Kidney tubule cell (primary cell): ENCODE measurements at regions not wholly inside any gene's neighbourhood (a gene's known extent, or its start where the extent isn't known, plus 50 kb on each side); places are given as distances from the start of the nearest gene placed in this dataset.
"Not testable (repeated sequence)": the region's sequence is repeated elsewhere in the genome, so short reads cannot be mapped to it uniquely, and the experiment has no call there.

ENCODE experiments used
- DNase-seq: peaks from one replicate; pipeline ENCODE4 v3.0.0-alpha.2; 2018; ENCODE audit warnings: low spot score

DNA sequence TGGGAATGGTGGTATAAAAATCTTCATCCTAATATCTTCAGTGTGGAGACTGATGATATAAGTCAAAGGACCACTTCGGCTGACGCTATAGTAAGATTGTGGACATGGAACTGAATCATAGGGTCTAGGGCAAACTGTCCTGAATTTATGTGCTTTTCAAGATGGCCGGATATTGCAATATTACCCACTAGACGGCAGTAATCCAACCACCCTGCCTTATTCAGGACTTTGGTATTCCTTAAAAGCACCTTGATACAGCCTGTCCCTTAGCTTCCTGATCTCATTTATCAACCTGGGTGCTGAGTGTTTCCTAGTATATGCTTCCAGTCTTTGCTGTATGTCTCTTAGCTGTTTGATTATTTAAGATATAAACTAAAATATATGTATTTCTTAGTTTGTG lies 71.2 kb upstream of the COX7C start:
- peak; percentile 14 for DNase-seq

DNA sequence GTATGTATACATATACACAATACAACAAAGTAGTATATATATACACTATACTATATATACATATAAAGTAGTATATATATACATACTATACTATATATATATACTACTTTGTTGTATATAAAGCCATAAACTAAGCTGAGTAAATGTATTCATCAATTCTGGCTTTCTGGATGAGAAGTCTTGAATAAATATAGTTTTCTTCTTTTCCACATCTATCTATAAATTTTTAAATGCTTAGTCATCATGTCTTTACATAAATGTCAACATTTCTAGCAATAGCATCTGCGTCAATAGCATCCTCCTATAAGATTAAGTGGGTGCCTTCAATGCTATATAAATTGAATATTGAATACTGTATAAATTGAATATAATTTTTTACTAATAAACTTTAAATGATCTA lies 63.1 kb upstream of the COX7C start:
- no peak for DNase-seq

DNA sequence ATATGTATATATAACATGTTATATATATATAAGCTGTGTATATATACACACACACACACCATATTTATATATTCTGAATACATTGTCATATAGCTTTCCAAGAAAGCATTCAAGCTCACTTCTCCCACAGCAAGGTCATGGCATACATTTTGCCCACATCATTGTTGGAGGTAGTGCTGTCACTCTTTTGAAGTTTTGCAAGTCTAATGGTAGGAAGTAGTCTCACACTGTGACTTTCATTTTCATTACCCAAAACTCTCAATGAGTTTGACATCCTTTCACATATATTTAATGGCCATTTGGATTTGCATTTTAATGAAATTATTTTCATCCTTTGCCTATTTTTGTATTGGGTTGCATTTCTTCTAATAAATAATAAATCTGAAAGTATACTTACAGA lies 59.8 kb upstream of the COX7C start:
- no peak for DNase-seq

DNA sequence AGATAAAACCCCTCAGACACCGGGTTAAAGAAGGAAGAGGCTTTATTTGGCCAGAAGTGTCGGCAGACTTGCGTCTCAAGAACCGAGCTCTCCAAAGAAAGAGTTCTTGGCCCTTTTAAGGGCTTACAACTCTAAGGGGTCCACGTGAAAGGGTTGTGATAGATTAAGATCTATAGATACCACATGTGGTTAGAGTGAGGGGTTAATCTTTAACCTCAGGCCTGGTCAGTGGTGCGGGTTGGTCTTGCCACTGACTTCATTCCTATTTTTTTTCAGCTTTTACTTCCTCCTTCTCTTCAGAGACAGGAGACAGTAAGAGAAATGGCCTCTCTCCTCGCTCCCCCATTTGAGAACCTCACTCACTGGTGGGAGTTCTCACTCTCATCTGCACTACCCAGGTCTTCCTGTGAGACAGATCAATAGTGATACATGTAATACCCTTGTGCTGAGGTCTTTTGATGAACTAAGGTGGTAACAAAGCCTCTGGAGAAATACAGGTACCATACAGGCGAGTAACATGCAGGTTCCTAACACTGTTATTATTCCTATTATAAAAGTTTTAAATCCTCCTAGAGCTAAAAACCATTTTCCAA lies 52.4 kb upstream of the COX7C start:
- peak; percentile 65 for DNase-seq

DNA sequence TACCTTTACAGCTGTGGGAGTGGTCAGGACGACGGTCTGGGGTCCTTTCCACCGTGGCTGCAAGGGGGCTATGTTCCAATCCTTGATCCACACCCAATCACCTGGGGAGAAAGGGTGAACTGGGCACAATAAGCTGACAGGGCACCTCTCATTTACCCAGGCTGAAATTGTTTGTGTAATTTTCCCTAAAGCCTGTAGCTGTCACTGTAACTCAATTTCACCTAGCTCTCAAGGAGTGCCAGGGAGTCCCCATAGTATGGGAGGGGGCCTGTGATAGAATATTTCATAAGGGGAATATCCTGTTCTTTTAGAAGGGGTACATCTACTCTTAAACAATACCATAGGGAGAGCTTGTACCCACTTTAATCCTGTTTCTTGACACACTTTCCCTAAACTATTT lies 51.7 kb upstream of the COX7C start:
- DNase-seq, result not testable (repeated sequence)
